ENCODE measurements at regions not wholly inside any gene's neighbourhood (a gene's known extent, or its start where the extent isn't known, plus 50 kb on each side); places are given as distances from the start of the nearest gene placed in this dataset.

DNA sequence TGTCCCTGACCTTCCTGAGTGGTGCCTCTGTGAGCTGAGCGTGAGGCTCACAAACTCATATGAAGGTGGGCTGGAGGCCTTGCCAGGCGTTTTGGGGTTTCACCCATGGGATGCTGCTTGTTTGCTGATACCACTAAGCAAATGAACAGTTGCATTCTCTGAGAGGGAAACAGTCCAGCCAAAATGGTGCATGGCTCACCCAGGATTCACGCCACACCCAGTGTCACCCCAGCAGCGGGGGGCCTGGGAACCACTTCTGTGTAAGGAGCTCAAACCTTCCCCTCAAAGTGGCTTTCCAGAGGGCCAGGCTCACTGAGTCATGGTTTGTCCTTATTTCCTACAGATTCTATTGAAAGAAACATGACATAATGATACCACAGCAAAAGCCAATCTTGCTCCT, 928.1 kb downstream of the TBC1D22A start:
- FAIRE-seq, result no peak

DNA sequence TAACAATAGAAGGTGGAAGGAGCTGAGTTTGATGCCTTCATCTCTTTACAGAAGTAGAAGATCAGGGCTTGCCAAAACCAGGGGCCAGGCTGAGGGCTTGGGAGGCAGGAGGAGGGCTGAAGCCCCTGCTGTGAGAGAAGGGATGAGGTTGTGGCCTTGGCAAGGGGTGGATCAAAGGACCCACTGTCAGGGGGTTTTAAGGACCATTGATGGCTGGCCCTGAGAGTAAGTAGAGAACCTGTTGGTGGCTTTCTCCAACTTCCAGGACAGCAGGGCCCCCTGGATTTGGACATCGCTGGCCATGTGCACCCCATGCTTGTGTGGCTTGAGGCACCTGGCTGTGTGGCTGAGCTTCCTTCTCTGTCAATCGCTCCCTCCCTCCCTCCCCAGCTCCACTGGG, 927.7 kb downstream of the TBC1D22A start:
- no peak for FAIRE-seq

GRCh38 chr22:47687776-47688175, 925.3 kb downstream of the TBC1D22A start:
- no peak for FAIRE-seq

GRCh38 chr22:47687346-47687655, 924.9 kb downstream of the TBC1D22A start:
- FAIRE-seq, result no peak

- FAIRE-seq, result no peak
Observed at GRCh38 chr22:47686594-47687345, 924.3 kb downstream of the TBC1D22A start.

DNA sequence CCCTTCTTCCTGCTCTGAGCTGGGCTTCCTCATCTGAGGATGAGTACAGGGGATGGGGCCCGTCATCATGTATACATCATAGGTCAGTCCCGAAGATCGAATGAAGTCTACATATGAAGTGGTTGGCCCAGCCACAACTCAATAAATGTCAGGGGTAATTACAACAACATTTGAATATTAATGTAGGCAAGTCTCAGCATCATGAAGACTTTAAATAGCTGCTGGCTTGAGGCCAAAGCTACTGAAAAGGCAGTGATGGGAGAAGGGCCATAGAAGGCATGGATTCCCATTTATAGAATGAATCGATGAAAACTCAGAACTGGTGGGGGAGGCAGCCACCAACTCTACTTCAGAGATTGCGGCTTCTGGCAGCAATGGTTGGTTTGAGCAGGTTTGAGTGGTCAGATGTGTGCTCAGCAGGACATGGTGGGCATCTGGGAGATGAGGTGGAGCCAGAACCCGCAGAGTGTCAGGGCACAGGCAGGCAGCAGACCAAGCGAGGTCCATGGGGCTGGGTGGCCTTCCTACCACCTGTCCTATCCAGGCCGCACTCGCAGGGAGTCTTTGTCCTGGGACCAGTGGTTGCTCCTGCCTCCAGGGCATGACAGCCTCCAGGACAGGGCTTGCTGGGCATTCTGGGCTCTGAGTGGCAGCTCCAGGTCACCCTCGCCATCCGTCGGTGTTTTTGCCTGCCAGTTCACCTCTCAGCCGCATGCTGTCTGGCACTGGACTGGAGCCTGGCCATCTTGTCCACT, 919.1 kb downstream of the TBC1D22A start:
- FAIRE-seq, result no peak

DNA sequence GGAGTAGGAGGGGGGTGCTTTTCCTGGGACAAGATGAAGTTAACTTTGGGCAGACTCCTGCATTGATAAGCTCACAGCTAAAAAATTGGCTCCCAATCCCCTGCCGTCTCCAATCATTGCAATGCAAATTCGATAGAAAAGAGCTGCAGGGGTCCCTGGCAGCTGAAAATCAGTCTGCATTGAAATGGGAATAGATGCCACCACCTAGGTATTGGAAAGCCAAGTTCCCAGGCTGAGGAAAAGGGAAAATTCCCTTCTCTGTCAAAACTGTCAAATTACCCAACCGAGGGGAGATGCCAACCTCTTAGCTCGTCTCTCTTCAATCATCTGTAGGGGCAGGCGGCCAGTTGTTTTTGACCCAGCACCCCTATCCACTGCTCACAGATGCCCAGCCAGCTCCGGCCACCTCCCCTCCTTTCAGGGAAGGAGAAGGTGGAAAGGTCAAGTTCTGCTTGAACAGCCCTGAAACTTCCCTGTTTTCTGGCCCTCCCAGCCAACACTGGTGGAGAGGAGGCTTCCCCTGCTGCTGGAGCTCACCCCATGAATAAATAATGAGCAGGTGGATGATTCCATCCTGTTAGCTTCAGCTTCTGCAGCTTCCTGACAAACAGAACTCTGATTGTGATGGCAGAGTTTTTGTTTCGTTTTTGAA, 916.3 kb downstream of the TBC1D22A start:
- no peak for FAIRE-seq

GRCh38 chr22:47678048-47678447, 915.6 kb downstream of the TBC1D22A start:
- FAIRE-seq, result no peak

DNA sequence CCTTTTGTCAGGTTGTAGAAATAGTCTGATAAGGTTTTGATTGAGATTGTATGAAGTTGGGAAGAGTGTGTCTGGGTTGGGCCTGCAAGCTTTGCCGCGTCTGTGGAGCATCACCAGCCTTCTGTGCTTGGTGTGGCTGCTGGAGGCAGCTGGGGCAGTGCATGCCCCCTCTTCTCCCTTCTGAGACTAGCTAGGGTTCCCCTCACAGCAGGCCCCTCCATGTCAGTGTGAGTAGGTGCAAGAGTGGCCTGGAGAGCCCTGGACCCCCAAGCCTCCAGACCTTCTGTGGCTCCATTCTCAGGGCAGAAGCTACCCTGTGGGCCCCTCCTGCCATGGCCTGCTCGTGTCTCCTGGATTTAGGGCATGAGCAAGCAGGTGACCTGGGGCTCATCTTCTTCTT, 914.2 kb downstream of the TBC1D22A start:
- FAIRE-seq, result no peak

GRCh38 chr22:47674600-47674999, 912.1 kb downstream of the TBC1D22A start:
- FAIRE-seq, result no peak

- FAIRE-seq, result no peak
Observed at GRCh38 chr22:47673557-47673956, 911.1 kb downstream of the TBC1D22A start.

DNA sequence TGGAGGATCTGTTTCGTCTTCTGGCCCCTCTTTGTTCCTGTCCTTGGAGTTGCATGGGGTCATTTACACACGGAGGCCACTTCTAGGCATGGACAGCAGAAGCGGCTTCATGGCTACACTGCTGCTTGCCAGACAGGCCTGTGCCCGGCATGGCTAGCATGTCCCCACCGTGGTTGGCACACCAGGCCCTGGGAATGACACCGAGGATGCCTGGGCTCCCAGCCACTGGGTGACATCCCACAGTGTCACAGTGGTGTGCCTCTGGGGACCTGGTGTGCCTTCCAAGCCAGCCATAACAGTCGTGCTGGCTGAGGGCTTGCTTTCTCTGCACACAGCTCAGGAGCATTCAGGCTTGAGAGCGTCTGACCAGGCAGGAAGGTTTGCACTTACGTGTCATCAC, 910.1 kb downstream of the TBC1D22A start:
- FAIRE-seq, result no peak

DNA sequence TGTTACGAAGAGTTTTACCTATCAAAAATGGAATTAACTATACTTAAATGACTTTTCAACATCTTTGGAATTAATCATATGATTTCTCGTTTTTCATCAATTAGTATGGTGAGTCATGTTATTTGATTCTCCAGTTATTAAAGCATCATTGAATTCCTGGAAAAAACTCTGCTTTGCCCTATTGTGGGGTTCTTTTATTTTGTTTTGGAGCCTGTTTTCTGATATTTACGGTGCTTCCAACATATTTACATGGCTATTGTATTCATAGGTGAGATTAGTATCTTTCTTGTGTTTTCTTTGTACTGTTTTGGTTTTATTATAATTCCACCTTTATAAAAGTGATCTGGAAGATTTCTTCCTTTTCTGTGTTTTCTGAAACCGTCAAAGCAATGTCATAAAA, 902.7 kb downstream of the TBC1D22A start:
- no peak for FAIRE-seq

GRCh38 chr22:47663615-47664605, 901.5 kb downstream of the TBC1D22A start:
- no peak for FAIRE-seq

GRCh38 chr22:47659467-47660223, 897.2 kb downstream of the TBC1D22A start:
- no peak for FAIRE-seq

DNA sequence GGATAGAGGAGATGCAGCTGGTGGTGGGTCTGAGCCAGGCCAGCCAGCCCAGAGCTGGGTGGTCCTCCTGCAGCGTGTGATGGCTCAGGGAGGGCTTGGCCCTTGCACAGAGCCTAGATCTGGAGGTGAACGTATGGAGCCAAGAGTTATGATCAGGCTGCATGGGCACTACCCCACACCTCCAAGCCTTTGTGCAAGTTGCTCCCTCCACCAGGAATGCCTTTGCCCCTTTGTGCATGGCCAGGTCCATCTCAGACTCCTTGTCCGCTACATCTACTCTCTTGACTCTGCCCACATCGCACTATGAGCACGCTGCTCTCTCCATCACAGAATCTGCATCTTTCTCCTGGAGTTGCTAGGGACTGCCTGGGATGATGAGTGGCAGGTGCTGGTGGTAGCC, 895.7 kb downstream of the TBC1D22A start:
- FAIRE-seq, result no peak

GRCh38 chr22:47657224-47657623, 894.8 kb downstream of the TBC1D22A start:
- FAIRE-seq, result no peak

DNA sequence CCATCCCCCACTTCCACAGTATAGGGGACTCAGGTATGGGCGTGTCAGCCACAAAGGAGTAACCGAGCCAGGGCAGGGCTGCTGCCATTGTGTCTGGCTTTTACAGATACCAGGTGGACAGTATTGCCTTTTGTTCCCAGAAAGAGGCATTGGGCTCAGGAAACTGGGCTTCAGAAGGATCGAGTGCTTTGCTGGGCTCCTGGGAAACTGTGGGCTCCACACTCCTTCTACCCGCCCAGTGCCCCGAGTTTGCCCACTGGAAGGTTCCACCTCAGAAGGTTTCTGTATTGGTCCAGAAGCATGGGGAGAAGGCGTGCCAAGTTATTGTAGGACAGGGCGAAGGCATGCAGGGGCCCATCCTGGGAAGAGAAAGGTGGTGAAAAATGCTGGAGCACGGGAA, 894.4 kb downstream of the TBC1D22A start:
- FAIRE-seq, result no peak

- no peak for FAIRE-seq
Observed at GRCh38 chr22:47655930-47656329, 893.5 kb downstream of the TBC1D22A start.

DNA sequence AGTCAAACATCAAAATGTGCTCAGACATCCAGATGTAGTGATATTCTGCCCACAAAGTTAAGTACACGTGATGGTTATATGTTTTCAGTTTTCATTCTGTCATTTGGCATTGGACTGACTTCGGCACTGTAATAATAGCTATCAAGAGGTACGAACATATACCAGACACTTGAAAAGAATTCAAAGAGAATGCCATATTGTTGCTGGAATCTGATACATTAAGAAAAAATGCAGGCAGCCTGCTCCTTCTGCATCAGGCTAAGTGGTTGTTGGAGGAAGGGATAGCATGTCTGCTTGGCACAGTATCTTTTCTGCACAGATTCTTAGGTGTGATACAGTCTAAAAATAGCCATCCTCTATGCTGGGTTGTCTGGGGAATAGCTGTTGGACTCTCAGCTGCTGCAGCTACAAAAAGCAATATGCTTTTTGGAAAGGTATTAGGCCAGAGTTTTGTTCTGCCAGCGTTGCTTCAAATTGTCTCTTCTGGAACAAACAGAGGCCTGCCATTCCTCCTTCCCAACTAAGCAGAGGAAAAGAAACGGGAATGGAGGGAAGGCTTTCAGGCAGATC, 892.6 kb downstream of the TBC1D22A start:
- no peak for FAIRE-seq

DNA sequence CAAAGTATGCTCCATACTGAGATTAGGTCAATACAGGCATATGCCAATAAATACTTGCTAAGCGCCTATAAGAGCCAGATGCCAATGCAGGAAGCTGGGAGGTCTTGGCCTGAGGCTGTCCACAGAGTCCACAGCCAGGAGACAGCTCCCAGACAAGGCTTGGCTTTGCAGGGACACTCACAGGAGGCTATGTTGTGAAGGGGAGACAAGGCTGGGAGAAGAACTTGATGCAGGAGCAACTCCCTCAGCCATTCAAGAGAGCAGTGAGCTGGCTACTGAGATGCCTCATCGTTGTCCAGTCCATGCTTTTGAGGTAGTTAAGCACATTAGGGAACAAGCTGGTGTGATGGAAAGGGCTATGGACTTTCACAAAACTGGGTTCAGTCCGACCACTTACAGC, 891.5 kb downstream of the TBC1D22A start:
- no peak for FAIRE-seq
